Right cardiac atrium (tissue), 5 donors: ENCODE measurements at regions not wholly inside any gene's neighbourhood (a gene's known extent, or its start where the extent isn't known, plus 50 kb on each side); places are given as distances from the start of the nearest gene placed in this dataset.

Source experiments
- ATAC-seq, 2 donors: fragments of 200-7000 bp; cut with Tn5 transposase; one replicate each; pipeline versions ENCODE4 v1.8.0 to v1.9.1; 2020; ENCODE audit warnings: moderate library complexity in 2 of 2, mild to moderate bottlenecking in 1 of 2
- DNase-seq, 3 donors: peaks; one replicate each; pipeline ENCODE4 v3.0.0-alpha.2; 2020
- H3K27ac ChIP-seq: one replicate; pipeline ENCODE4 v1.5.1; 2013; ENCODE audit warnings: mild to moderate bottlenecking, low read length, control low read depth, moderate library complexity
- H3K27me3 ChIP-seq: one replicate; pipeline ENCODE4 v1.6.1; 2013; ENCODE audit not compliant: control insufficient read depth, insufficient read depth
- H3K4me1 ChIP-seq: one replicate; pipeline ENCODE4 v1.6.1; 2013; ENCODE audit warnings: low read length; ENCODE audit not compliant: control insufficient read depth, insufficient read depth
- H3K4me3 ChIP-seq: one replicate; pipeline ENCODE4 v1.5.1; 2013; ENCODE audit warnings: low read length, control low read depth
- H3K9me3 ChIP-seq: one replicate; pipeline ENCODE4 v1.6.1; 2013; ENCODE audit warnings: low read length; ENCODE audit not compliant: control insufficient read depth
- WGBS: extraction: QIAGEN DNeasy Blood & Tissue Kit; methylation state at CpG from one replicate; pipeline ENCODE4 v1.1.7; 2013; 5-methylcytosine and 5-hydroxymethylcytosine counted together
- intact Hi-C, 4 donors: fragments of 100-400 bp; cut with DNase I; formaldehyde crosslinking; loops; one replicate each; pipeline versions ENCODE4 v1.11.0 to v1.14.0; 2022 to 2023
- donor health status: healthy with polysubstance abuse.
- donor health status: DM: no; HTN: yes; CAD: no.
- donor health status: DM: no; HTN: no; CAD: no.
- donor health status: DM: no; HTN: yes; CAD: no; lungs with severe emphysema.
- donor health status: DM: yes; HTN: yes; CAD: no.

- H3K4me3 ChIP-seq = no peak overlapping the region
- no peak for DNase-seq
- intact Hi-C loops = no loop called here
- H3K9me3 ChIP-seq = no peaks in the 10 kb centered on the region
- 59% methylated on average over 13 of the region's 13 CpGs for WGBS
- peaks cover 6% of the 10 kb centered on the region for H3K27me3 ChIP-seq
- H3K27ac ChIP-seq = no peak overlapping the region
- no peaks in the 10 kb centered on the region for H3K4me1 ChIP-seq
- no peak for ATAC-seq
These were observed 279.3 kb upstream of the B3GAT1 start for GRCh38 chr11:134691295-134691873.

- 75% methylated on average over 2 of the region's 2 CpGs for WGBS
- intact Hi-C loops = no loop called here
- no peak for ATAC-seq
These were observed 277.8 kb upstream of the B3GAT1 start for GRCh38 chr11:134689886-134690285.

GRCh38 chr11:134687548-134687947 is 275.5 kb upstream of the B3GAT1 start:
- H3K27me3 ChIP-seq = peaks cover 6% of the 10 kb centered on the region
- no peak overlapping the region for H3K27ac ChIP-seq
- no peaks in the 10 kb centered on the region for H3K9me3 ChIP-seq
- H3K4me3 ChIP-seq = no peak overlapping the region
- DNase-seq = no peak
- intact Hi-C loops = no loop called here
- 64% methylated on average over 2 of the region's 2 CpGs for WGBS
- ATAC-seq = no peak
- H3K4me1 ChIP-seq = no peaks in the 10 kb centered on the region

More at GRCh38 chr11:134689886-134690285, 277.8 kb upstream of the B3GAT1 start:
- no peak overlapping the region for H3K4me3 ChIP-seq
- H3K27ac ChIP-seq = no peak overlapping the region
- no peak for DNase-seq
- peaks cover 6% of the 10 kb centered on the region for H3K27me3 ChIP-seq
- H3K9me3 ChIP-seq = no peaks in the 10 kb centered on the region
- H3K4me1 ChIP-seq = no peaks in the 10 kb centered on the region

GRCh38 chr11:134686460-134687061 is 274.5 kb upstream of the B3GAT1 start:
- 28% methylated on average over 6 of the region's 6 CpGs for WGBS
- no peak for DNase-seq

GRCh38 chr11:134685793-134686380 is 273.8 kb upstream of the B3GAT1 start:
- 70% methylated on average over 6 of the region's 6 CpGs for WGBS
- ATAC-seq = no peak
- Histone ChIP-seq H3K27ac (no peak overlapping the region), H3K4me1 (no peaks in the 10 kb centered on the region), H3K9me3 (no peaks in the 10 kb centered on the region), H3K27me3 (peaks cover 6% of the 10 kb centered on the region), H3K4me3 (no peak overlapping the region)
- DNase-seq = no peak
- intact Hi-C loops = no loop called here

More at GRCh38 chr11:134686460-134687061, 274.5 kb upstream of the B3GAT1 start:
- Histone ChIP-seq H3K27ac (no peak overlapping the region), H3K27me3 (peaks cover 6% of the 10 kb centered on the region), H3K4me1 (no peaks in the 10 kb centered on the region), H3K4me3 (no peak overlapping the region), H3K9me3 (no peaks in the 10 kb centered on the region)
- no peak for ATAC-seq
- intact Hi-C loops = no loop called here

GRCh38 chr11:134684576-134684975 is 272.5 kb upstream of the B3GAT1 start:
- Histone ChIP-seq H3K27me3 (no peaks in the 10 kb centered on the region), H3K4me3 (no peak overlapping the region), H3K27ac (no peak overlapping the region), H3K4me1 (no peaks in the 10 kb centered on the region), H3K9me3 (no peaks in the 10 kb centered on the region)
- WGBS = 52% methylated on average over 4 of the region's 4 CpGs
- ATAC-seq (no peak), DNase-seq (no peak)
- intact Hi-C loops = no loop called here

- Histone ChIP-seq H3K4me1 (no peaks in the 10 kb centered on the region), H3K27me3 (no peaks in the 10 kb centered on the region), H3K4me3 (no peak overlapping the region), H3K27ac (no peak overlapping the region), H3K9me3 (no peaks in the 10 kb centered on the region)
- ATAC-seq (no peak), DNase-seq (no peak)
- intact Hi-C loops = no loop called here
- WGBS = 73% methylated on average over 6 of the region's 6 CpGs
These were observed 271.8 kb upstream of the B3GAT1 start for GRCh38 chr11:134683860-134684259.

GRCh38 chr11:134682577-134682976 is 270.5 kb upstream of the B3GAT1 start:
- Histone ChIP-seq H3K4me3 (no peak overlapping the region), H3K27ac (no peak overlapping the region), H3K4me1 (no peaks in the 10 kb centered on the region), H3K27me3 (no peaks in the 10 kb centered on the region), H3K9me3 (no peaks in the 10 kb centered on the region)
- no peak for DNase-seq
- no peak for ATAC-seq
- 91% methylated on average over 12 of the region's 12 CpGs for WGBS
- intact Hi-C loops = no loop called here

- 86% methylated on average over 2 of the region's 2 CpGs for whole genome bisulfite sequencing
These were observed 267.6 kb upstream of the B3GAT1 start for GRCh38 chr11:134679592-134679991.

GRCh38 chr11:134678744-134679143 is 266.7 kb upstream of the B3GAT1 start:
- WGBS = 55% methylated on average over 3 of the region's 3 CpGs
- Histone ChIP-seq H3K4me3 (no peak overlapping the region), H3K27ac (no peak overlapping the region), H3K27me3 (no peaks in the 10 kb centered on the region), H3K9me3 (no peaks in the 10 kb centered on the region), H3K4me1 (no peaks in the 10 kb centered on the region)
- no peak for ATAC-seq
- no peak for DNase-seq
- intact Hi-C loops = no loop called here

More at GRCh38 chr11:134679592-134679991, 267.6 kb upstream of the B3GAT1 start:
- Histone ChIP-seq H3K27ac (no peak overlapping the region), H3K4me3 (no peak overlapping the region), H3K27me3 (no peaks in the 10 kb centered on the region), H3K4me1 (no peaks in the 10 kb centered on the region), H3K9me3 (no peaks in the 10 kb centered on the region)
- intact Hi-C loops = no loop called here
- ATAC-seq (no peak), DNase-seq (no peak)

- ATAC-seq = no peak
- 80% methylated on average over 7 of the region's 7 CpGs for WGBS
- Histone ChIP-seq H3K9me3 (no peaks in the 10 kb centered on the region), H3K27ac (no peak overlapping the region), H3K4me3 (no peak overlapping the region), H3K27me3 (no peaks in the 10 kb centered on the region), H3K4me1 (no peaks in the 10 kb centered on the region)
- DNase-seq = no peak
- intact Hi-C loops = no loop called here
These were observed 266.0 kb upstream of the B3GAT1 start for GRCh38 chr11:134677891-134678551.
